H9 (cell line): ENCODE measurements at regions not wholly inside any gene's neighbourhood (a gene's known extent, or its start where the extent isn't known, plus 50 kb on each side); places are given as distances from the start of the nearest gene placed in this dataset.

Source experiments
- DNase-seq: peaks from one replicate; pipeline ENCODE4 v3.0.0-alpha.2; 2017
- H2AFZ ChIP-seq: one replicate; pipeline ENCODE4 v1.6.1; 2013; ENCODE audit warnings: mild to moderate bottlenecking, low read length, control low read depth, moderate library complexity
- H2AK5ac ChIP-seq: 2 replicates; pipeline ENCODE4 v1.6.1; 2013; ENCODE audit warnings: low read length, control low read depth, mixed read lengths; ENCODE audit not compliant: insufficient read length
- H2BK120ac ChIP-seq: one replicate; pipeline ENCODE4 v1.6.1; 2013; ENCODE audit warnings: low read depth, mild to moderate bottlenecking, low read length, control low read depth, inconsistent platforms; ENCODE audit not compliant: poor library complexity, severe bottlenecking
- H2BK12ac ChIP-seq: 2 replicates; pipeline ENCODE4 v1.6.1; 2013; ENCODE audit warnings: low read length, control low read depth, mixed read lengths, low read depth; ENCODE audit not compliant: insufficient read length
- H2BK15ac ChIP-seq: 2 replicates; pipeline ENCODE4 v1.6.1; 2013; ENCODE audit warnings: low read depth, low read length, control low read depth
- H2BK20ac ChIP-seq: one replicate; pipeline ENCODE4 v1.6.1; 2013; ENCODE audit warnings: low read depth, mild to moderate bottlenecking, low read length, control low read depth, inconsistent platforms; ENCODE audit not compliant: poor library complexity, severe bottlenecking
- H2BK5ac ChIP-seq: 2 replicates; pipeline ENCODE4 v1.6.1; 2013; ENCODE audit warnings: low read length, control low read depth, mixed read lengths; ENCODE audit not compliant: insufficient read length
- H3K14ac ChIP-seq: 2 replicates; pipeline ENCODE4 v1.6.1; 2013; ENCODE audit warnings: low read length, control low read depth; ENCODE audit not compliant: insufficient read depth
- H3K18ac ChIP-seq: 2 replicates; pipeline ENCODE4 v1.6.1; 2013; ENCODE audit warnings: low read depth, mild to moderate bottlenecking, mixed read lengths, low read length, control low read depth; ENCODE audit not compliant: insufficient read length
- H3K23ac ChIP-seq: 2 replicates; pipeline ENCODE4 v1.6.1; 2013; ENCODE audit warnings: low read length, control low read depth, mixed read lengths, low read depth; ENCODE audit not compliant: insufficient read length
- H3K23me2 ChIP-seq: 2 replicates; pipeline ENCODE4 v1.6.1; 2013; ENCODE audit warnings: low read depth, mild to moderate bottlenecking, mixed read lengths, low read length, control low read depth; ENCODE audit not compliant: insufficient read length, poor library complexity, severe bottlenecking
- H3K27ac ChIP-seq: 2 replicates; pipeline ENCODE4 v1.5.1; 2013; ENCODE audit warnings: low read length, control low read depth, mixed read lengths, low read depth; ENCODE audit not compliant: insufficient read length
- H3K27me3 ChIP-seq: 2 replicates; pipeline ENCODE4 v1.6.1; 2013; ENCODE audit warnings: low read length, control low read depth, inconsistent platforms; ENCODE audit not compliant: insufficient read depth
- H3K4ac ChIP-seq: 2 replicates; pipeline ENCODE4 v1.6.1; 2013; ENCODE audit warnings: low read depth, mild to moderate bottlenecking, control low read depth, inconsistent platforms, low read length, moderate library complexity
- H3K4me1 ChIP-seq: 2 replicates; pipeline ENCODE4 v1.6.1; 2013; ENCODE audit warnings: low read length, control low read depth, inconsistent platforms; ENCODE audit not compliant: insufficient read depth
- H3K4me2 ChIP-seq: 2 replicates; pipeline ENCODE4 v1.6.1; 2013; ENCODE audit warnings: low read length, control low read depth, mixed read lengths; ENCODE audit not compliant: insufficient read length, insufficient read depth
- H3K56ac ChIP-seq: 2 replicates; pipeline ENCODE4 v1.6.1; 2013; ENCODE audit warnings: low read depth, mild to moderate bottlenecking, mixed read lengths, low read length, control low read depth; ENCODE audit not compliant: insufficient read length
- H3K79me1 ChIP-seq: 2 replicates; pipeline ENCODE4 v1.6.1; 2013; ENCODE audit warnings: low read depth, mild to moderate bottlenecking, moderate library complexity, low read length, control low read depth, inconsistent platforms; ENCODE audit not compliant: insufficient read depth, poor library complexity, severe bottlenecking
- H3K79me2 ChIP-seq: 2 replicates; pipeline ENCODE4 v1.6.1; 2013; ENCODE audit warnings: low read length, control low read depth, inconsistent platforms; ENCODE audit not compliant: insufficient read depth
- H3K9ac ChIP-seq: 2 replicates; pipeline ENCODE4 v1.6.1; 2013; ENCODE audit warnings: low read length, control low read depth, mixed read lengths; ENCODE audit not compliant: insufficient read length; ENCODE audit errors: extremely low read depth
- H3K9me3 ChIP-seq: one replicate; pipeline ENCODE4 v1.6.1; 2013; ENCODE audit warnings: low read depth, low read length, inconsistent platforms; ENCODE audit not compliant: control insufficient read depth
- H3T11ph ChIP-seq: one replicate; pipeline ENCODE4 v1.6.1; 2013; ENCODE audit warnings: mild to moderate bottlenecking, low read length, control low read depth, inconsistent platforms
- H4K20me1 ChIP-seq: one replicate; pipeline ENCODE4 v1.6.1; 2013; ENCODE audit not compliant: control insufficient read depth, insufficient read length, insufficient read depth
- H4K5ac ChIP-seq: 2 replicates; pipeline ENCODE4 v1.6.1; 2013; ENCODE audit warnings: low read depth, mild to moderate bottlenecking, mixed read lengths, low read length, control low read depth; ENCODE audit not compliant: insufficient read length
- H4K8ac ChIP-seq: replicated peaks from 2 replicates; pipeline ENCODE4 v1.6.1; 2013; ENCODE audit warnings: low read length, control low read depth, mixed read lengths, low read depth; ENCODE audit not compliant: insufficient read length
- H4K91ac ChIP-seq: 2 replicates; pipeline ENCODE4 v1.6.1; 2013; ENCODE audit warnings: low read depth, mild to moderate bottlenecking, moderate library complexity, mixed read lengths, low read length, control low read depth; ENCODE audit not compliant: insufficient read length
- H3K27ac Mint-ChIP-seq, 3 experiments: 2 replicates in 2 of 3; 3 replicates in 1 of 3; pipeline ENCODE4 v1.8.0; 2020 to 2021; ENCODE audit warnings: mixed read lengths in 3 of 3, mild to moderate bottlenecking in 1 of 3, moderate library complexity in 1 of 3
- H3K27me3 Mint-ChIP-seq: 2 replicates; pipeline ENCODE4 v1.8.0; 2021; ENCODE audit warnings: low read depth, mild to moderate bottlenecking, moderate library complexity, mixed read lengths
- H3K36me3 Mint-ChIP-seq, 3 experiments: 2 replicates in 2 of 3; 3 replicates in 1 of 3; pipeline ENCODE4 v1.8.0; 2020 to 2021; ENCODE audit warnings: low read depth in 3 of 3, mixed read lengths in 3 of 3; ENCODE audit not compliant: insufficient read depth in 1 of 3
- H3K4me1 Mint-ChIP-seq, 2 experiments: 2 replicates each; pipeline ENCODE4 v1.8.0; 2020; ENCODE audit warnings: mixed read lengths in 2 of 2
- H3K4me3 Mint-ChIP-seq, 2 experiments: 2 replicates in 1 of 2; 3 replicates in 1 of 2; pipeline ENCODE4 v1.8.0; 2020 to 2021; ENCODE audit warnings: mild to moderate bottlenecking in 2 of 2, mixed read lengths in 2 of 2, moderate library complexity in 1 of 2
- H3K9me3 Mint-ChIP-seq, 2 experiments: 2 replicates in 1 of 2; 3 replicates in 1 of 2; pipeline ENCODE4 v1.8.0; 2020; ENCODE audit warnings: mild to moderate bottlenecking in 2 of 2, mixed read lengths in 2 of 2, moderate library complexity in 1 of 2
- whole genome bisulfite sequencing: extraction: QIAGEN DNeasy Blood & Tissue Kit; methylation state at CpG from one replicate; pipeline ENCODE4 v1.1.7; 2013; ENCODE audit warnings: missing lambda C conversion rate, low lambda C conversion rate, mixed read lengths; ENCODE audit not compliant: insufficient read length; ENCODE audit errors: extremely low coverage; 5-methylcytosine and 5-hydroxymethylcytosine counted together
- TF ChIP-seq, protein P1 (sequence below): fragments of 200-600 bp; sonication (generic); conservative IDR thresholded peaks from 3 replicates; pipeline ENCODE4 v1.8.0; 2021; ENCODE audit warnings: antibody characterized with exemption, mild to moderate bottlenecking

DNA sequence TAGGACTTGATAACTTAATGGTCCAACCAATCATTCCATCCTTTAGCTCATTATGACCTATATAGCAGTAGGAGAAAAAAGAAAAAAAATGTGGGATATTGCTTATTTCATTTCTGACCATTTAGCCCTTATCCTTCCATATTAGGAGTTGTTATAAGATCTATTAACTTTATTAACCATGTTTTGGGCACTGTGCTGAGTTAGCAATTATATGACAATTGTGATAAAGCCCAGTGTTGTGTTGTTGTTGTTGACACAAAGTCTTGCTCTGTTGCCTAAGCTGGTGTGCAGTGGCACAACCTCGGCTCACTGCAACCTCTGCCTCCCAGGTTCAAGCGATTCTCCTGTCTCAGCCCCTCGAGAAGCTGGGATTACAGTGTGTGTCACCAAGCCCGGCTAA is 569.7 kb upstream of the FOXG1 start:
- Histone ChIP-seq H3K27me3 (no peaks in the 10 kb centered on the region), H3K18ac (no peak overlapping the region), H3K23ac (no peak overlapping the region), H2AFZ (no peak overlapping the region), H3K9me3 (no peaks in the 10 kb centered on the region), H3T11ph (no peak overlapping the region), H4K91ac (no peak overlapping the region), H3K79me1 (no peaks in the 10 kb centered on the region), H3K14ac (no peak overlapping the region), H3K4ac (no peak overlapping the region), H2BK20ac (no peak overlapping the region), H3K4me2 (no peak overlapping the region), H2AK5ac (no peak overlapping the region), H4K20me1 (no peaks in the 10 kb centered on the region), H2BK12ac (no peak overlapping the region), H2BK5ac (no peak overlapping the region), H3K27ac (no peak overlapping the region), H2BK120ac (no peak overlapping the region), H2BK15ac (no peak overlapping the region), H3K56ac (no peak overlapping the region), H3K9ac (no peak overlapping the region), H3K79me2 (no peaks in the 10 kb centered on the region), H4K5ac (no peak overlapping the region), H4K8ac (no peak overlapping the region), H3K23me2 (no peaks in the 10 kb centered on the region), H3K4me1 (no peaks in the 10 kb centered on the region)
- Mint-ChIP-seq H3K4me3 (no peak overlapping the region), H3K9me3 (no peaks in the 10 kb centered on the region), H3K27ac (no peak overlapping the region), H3K4me1 (no peaks in the 10 kb centered on the region), H3K36me3 (no peaks in the 10 kb centered on the region), H3K27me3 (no peaks in the 10 kb centered on the region)
- TF ChIP-seq, protein P1, sequence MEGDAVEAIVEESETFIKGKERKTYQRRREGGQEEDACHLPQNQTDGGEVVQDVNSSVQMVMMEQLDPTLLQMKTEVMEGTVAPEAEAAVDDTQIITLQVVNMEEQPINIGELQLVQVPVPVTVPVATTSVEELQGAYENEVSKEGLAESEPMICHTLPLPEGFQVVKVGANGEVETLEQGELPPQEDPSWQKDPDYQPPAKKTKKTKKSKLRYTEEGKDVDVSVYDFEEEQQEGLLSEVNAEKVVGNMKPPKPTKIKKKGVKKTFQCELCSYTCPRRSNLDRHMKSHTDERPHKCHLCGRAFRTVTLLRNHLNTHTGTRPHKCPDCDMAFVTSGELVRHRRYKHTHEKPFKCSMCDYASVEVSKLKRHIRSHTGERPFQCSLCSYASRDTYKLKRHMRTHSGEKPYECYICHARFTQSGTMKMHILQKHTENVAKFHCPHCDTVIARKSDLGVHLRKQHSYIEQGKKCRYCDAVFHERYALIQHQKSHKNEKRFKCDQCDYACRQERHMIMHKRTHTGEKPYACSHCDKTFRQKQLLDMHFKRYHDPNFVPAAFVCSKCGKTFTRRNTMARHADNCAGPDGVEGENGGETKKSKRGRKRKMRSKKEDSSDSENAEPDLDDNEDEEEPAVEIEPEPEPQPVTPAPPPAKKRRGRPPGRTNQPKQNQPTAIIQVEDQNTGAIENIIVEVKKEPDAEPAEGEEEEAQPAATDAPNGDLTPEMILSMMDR: no peak
- WGBS: no CpG with 5 or more reads among the region's 4 CpGs
- no peak for DNase-seq
